NCI-H2227 (cell line): ENCODE measurements at regions not wholly inside any gene's neighbourhood (a gene's known extent, or its start where the extent isn't known, plus 50 kb on each side); places are given as distances from the start of the nearest gene placed in this dataset.

Experiments
- DNase-seq: peaks from one replicate; lab custom pipeline; 2025; ENCODE audit not compliant: unreplicated experiment; lab: John Stamatoyannopoulos, UW

DNA sequence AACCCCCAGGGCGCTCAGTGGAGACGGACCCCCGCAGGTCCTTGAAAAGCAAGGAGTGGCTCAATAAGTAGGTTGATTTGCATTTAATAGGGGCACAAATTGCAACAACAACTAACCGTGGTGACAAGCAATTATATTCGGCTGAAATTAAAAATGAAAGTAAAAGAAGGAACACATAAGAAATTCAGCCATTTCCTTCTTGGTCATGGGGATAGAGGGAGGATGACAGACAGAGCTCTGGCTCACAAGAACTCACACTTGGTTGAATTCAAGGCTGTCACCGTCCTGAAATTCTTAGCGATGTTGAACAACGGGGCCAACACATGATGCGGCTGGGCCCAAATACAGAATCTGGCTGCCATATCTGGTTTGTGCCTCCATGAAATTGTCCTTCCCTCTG, 129.0 kb downstream of the EDN3 start:
- DNase-seq, result no peak

DNA sequence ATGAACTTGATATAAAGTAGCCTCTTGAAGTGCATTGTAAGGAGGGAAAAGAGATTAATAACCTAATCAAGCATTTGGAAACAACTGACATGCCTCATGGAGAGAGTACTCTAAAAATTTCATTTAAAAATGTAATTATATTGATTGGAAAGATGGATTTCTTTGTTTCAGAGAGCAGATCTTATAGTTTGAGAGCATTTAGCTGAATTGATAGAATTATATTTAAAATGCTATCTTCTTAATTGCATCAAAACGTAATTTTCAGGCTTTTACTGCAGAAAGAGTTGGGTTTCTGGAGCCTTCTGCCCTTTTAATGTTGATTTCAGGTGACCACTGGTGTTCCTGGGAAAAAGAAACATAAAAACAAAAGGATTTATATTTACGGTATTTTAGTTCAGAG, 130.6 kb downstream of the EDN3 start:
- no peak for DNase-seq

DNA sequence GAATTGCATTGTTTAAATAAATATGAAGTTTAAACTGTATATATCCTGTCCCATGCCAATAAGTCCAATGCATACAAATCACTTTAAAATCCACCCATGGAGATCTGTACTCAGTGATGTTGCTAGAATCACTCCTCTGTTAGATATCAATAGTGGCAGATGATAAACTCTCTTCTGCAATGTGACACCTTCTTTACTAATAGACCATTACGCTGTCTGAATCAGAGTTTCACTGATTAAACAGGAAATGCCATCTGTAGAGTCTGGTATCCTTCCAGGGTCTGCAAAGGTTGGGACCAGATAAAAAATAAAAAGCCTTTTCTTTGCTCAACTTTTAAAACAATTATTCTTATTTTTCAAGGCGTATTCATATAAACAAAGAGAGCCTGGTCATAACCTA, 134.5 kb downstream of the EDN3 start:
- no peak for DNase-seq

DNA sequence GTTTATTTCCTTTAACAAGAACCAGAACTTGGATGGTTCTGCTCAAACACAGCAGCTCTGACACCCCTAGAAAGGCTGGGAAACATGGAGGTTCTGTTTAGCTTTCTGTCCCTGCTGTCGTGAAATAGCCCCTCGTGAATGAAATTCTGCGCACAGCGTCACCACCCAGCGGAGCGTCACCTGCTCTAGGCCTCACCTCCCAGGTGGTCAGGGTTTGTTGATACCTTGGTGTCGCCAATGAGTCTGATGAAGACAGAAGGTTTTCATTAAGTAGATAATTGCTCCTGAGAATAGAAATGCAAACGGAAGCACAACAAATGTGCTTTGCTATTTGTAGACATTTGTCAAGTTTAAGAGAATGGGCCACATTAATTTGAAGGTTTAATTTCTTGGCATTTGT, 135.1 kb downstream of the EDN3 start:
- no peak for DNase-seq

DNA sequence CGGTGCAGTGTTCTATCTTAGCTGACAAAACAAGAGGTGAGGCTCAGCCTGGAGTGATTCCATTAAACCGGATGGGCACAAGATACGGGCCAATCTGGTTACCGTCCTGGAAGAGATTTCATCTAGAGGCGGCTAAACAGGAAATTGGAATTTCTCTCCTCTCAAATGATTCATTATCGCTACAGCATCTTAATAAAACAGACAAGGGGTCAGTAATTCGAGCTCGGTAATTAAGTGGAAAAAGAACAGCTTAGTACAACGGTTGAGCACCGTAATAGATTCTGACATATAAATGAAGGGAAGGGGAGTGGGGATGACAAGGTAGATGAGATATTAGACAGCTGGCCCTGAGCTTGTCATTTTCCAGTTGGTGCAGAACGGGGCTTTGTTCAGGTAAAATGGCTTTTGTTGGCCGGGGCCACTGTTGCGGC, 137.2 kb downstream of the EDN3 start:
- DNase-seq, result no peak

DNA sequence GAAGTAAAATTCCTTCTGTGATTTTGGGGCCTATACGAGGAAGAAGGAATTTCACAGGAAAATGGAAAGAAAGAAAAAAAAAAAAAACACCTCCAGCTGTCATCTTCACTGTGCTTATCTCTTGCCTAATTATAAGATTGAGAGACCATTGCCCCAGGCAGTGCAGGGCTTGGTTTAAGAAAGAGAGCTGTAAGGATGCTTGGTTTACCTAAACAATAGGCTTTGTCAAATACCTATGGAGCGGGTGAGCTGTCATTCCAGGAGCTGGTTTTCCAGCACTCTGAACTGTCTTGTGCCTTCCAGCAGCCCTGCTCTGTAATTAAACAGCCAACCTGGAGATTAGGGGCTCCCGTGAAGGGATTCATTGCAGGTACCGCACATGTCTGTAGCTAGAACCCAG, 137.8 kb downstream of the EDN3 start:
- DNase-seq, result peak; percentile 16

DNA sequence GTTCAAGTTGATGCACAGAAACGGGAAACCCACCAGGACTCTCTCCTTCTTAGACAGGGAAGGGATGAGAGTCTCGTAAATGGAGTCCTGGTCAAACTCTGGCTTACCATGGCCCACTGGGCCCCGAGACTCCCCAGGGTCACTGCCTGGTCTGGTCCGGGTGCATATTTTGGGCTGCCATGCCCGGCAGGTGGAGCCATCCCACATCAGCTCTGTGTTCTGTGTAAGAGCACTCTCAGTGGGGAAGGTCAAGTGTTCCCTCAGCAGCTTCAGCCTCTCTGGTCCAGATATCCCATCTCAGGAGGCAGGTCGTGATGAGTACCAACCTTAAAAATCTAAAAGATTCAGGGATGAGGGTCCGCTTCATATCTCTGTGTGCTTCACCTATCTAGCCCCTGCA, 138.8 kb downstream of the EDN3 start:
- no peak for DNase-seq

DNA sequence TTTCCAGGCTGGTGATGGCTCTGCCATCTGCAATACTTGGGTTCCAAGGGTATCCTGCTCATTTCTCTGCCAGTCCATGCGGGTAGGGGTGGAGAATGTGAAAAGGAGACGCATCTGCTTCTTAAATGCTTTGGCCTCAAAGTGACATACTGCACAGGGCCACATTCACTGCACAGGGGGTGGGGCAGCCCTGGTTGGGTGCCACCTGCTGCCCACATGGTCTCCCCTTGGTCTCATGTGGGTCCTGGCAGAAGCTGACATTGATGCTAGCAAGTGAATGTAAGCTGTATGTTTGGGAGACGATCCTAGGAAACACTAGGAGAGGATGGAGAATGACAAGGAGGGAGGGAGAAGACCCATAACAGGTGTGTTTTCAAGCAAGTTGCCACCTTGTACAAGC, 140.9 kb downstream of the EDN3 start:
- DNase-seq, result no peak

DNA sequence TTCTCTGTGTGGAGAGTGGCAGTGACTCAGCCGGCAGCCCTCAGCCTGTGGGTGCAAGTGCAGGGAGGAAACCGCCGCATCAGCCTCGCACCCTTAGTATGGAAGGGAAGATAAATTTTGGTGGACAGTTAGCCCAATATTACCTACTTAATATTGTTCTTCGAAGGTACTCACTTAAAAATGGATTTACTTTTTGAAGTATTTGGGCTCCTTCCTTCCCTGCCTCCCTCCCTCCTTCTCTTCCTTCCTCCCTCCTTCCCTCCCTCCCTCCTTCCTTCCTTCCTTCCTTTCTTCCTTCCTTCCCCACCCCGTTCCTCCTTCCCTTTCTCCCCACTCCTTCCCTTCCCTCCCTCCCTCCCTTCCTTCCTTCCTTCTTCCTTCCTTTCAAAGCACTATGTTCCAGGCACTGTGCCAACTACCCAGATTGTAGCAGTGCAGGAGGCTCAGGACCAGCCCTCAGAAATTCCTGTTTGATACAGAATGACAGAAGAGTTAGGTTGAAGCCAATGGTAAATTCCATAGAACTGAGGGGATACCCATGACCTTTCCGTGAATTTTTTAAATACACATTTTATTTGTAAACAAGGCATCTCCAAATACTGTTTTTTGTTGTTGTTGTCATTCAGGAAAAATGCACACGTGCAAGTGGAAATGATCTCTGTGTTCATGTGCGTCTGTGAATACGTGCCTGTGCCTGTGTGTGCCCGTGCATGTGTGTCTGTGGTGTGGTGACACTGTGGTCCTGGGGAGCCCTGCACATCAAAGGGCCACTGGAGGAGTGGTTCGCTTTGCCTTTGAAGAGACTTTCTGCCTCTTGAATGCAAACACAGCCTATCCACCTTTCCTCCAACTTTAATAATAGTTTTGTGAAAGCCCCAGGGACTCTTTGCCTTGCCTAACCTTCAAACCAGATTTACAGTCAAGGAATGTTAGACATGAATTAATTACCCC, 141.7 kb downstream of the EDN3 start:
- DNase-seq, result peak; percentile 45

DNA sequence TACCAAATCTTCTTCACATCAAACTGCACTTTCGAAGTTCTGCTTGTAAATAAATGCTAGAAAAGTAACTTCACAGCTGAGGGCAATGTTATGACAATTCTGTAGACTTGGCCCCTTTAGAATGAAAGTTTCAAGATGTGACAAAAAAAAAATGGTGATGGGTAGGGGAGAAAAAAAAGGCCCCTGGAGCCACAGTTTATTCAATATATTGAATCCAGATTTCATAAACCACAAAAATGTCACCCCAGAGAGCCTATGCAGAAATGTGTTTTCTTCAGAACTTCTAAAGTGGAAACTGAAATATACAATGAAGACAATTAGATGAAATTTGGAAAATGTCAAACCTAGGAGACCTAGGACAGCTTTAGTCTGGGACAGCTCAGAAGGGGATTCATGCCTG, 143.1 kb downstream of the EDN3 start:
- DNase-seq, result no peak

DNA sequence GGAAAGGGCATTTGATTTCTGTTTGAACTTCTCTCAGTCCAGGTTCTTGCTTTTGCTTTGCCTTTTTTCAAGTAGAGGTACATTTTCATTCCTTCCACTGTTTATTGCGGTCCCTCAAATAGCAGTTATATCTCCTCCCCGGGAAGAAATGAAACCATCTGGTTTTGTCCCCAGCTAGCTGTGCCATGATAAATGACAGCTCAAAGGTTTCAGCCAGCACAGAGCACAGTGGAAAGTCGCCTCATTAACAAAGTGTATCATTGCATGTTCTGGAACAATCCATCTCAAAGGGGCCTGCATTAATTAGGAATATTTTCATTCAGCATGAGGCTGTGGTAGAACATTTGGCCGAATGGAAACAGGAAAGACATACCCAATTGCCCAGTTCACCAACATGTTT, 146.0 kb downstream of the EDN3 start:
- DNase-seq, result no peak

DNA sequence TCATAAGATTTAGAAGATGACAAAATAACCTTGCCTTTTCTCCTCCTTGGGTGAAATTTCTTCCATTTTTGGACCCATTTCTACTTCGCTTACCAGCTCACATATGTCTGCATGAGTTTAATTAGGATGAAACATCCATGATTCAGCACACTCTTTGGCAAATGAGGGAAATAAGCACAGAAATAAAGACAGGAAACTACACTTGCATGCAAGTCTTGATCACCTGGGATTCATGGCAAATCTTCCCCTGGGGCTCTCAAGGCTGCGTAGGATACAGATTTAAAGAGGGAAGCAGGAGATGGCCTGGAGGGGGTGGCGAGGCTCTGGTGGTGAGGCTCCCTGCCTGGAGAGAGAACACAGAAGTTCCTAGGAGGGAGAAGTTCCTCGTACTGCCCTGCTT, 147.8 kb downstream of the EDN3 start:
- DNase-seq, result no peak

DNA sequence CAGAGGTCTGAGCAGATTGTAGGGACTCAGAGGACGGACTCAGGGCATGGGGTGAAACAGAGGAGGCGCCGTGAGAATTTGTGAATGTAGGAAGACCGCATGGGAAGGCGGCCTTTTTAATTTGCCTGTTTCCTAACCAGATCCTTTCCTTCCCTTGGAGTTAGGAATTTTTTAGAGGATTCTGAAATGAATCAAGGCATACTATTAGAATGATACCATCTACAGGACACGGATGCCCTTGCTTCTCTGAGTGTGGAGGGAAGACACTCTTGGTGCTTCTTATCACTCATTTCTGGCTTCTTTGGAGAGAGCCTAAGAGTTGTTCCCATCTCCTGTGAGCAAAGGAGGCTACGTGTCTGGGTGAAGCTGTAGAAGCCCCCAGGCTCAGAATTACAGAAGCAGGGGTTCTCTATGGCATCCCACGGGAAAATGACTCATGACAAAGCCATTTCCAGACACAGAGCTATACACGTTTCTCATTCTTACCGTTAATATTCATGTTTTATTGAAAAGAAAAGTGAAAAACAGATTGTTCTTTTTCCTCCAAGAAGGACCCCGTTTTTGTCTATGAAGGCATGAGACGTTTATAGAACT, 148.5 kb downstream of the EDN3 start:
- no peak for DNase-seq

DNA sequence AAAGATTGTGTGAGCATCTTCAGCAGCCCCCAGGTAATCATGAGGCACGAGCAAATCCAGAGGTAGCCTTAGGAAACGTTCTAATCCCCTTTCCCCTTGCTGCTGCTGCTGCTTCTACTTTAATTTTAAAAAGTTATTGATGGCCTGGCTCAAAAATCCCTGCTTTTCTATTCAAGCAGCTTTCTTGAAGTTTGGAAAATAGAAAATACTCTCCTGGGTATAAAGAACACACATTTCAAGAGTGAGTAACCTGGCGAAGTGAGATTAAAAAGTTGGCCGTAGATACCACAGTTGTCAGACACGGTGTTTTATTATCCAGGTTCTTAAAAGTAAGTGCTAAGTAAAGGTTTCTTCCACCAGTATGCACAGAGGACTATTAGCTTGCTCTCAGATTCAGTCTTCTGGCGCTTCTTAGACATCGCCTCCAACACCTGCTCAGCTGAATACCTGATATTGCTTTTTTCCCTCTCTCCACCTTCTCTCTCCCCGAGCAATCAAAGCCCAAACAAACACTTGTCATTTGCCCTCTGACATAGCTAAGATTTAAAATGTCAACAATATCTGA, 150.7 kb downstream of the EDN3 start:
- DNase-seq, result no peak

DNA sequence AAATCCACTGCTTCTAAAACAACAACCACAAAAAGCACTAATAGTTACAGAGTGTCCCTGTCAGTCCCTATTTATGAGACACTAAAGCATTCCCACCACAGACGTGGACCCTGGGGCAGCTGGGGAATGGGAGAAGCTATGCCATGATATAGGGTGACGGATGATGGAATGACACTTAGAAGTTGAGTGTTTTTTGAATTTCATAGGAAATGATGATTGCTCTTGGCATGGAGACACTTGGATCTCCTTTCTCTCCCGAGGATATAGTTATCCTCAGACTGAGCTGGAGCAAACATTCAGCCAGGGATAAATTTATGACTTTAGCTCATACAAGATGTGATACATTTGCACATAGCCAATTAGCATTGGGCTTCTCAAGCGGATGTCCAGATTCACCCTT, 151.2 kb downstream of the EDN3 start:
- no peak for DNase-seq

DNA sequence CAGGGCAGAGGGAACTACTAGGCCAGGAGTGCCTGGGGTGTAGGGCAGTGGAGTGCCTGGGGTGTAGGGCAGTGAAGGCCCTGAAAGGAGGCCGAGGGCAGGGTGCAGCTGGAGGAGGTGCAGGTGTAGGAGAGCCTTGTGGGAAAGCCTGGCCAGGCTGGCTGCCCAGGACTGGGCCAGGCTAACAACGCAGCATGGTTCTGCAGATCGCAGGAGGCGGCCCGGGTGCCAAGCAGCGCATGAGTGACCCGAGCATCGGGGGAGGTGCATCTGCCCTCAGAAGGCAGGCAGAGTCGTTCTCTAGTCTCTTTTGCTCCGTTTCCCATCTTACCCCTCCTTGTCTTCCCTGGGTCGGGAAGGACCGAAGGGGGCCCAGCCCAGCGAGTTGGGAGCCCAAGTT, 151.5 kb upstream of the PHACTR3 start:
- no peak for DNase-seq

DNA sequence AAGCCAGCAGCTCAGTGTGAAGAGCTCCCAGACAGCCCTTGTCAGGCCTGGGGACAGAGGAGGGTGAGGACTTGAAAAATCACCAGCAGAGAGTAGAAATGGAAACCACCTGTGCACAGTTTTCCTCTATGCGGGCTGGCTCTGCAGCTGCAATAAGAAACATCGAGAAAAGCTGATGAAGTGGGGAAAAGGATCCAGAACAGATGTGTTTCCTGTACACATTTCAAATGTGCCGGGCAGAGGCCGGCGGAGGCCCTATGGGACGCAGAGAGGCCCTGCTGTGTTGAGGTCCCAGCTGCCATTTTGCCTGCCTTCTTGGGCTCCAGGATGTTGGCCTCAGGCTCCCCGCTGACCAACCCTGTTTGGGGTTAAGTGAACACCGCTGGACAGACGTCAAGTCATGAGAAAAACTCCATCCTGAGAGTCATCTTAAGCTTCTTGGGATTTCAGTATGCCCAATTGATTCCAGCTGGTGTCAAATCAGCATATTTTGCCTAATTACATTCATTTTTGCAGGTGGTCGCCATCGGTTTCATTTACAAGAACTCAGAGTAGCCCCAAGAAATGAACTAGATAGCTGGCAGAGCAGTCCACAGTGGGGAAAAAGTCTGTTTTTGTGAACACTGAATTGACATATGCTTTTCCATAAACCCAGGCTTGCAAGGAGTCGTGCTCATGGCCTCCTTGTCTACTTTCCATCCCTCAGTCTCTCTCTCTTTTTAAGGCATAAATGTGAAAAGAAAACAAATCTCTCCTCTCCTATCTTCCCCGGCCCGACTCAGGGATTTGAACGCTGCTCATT, 150.4 kb upstream of the PHACTR3 start:
- DNase-seq, result no peak

DNA sequence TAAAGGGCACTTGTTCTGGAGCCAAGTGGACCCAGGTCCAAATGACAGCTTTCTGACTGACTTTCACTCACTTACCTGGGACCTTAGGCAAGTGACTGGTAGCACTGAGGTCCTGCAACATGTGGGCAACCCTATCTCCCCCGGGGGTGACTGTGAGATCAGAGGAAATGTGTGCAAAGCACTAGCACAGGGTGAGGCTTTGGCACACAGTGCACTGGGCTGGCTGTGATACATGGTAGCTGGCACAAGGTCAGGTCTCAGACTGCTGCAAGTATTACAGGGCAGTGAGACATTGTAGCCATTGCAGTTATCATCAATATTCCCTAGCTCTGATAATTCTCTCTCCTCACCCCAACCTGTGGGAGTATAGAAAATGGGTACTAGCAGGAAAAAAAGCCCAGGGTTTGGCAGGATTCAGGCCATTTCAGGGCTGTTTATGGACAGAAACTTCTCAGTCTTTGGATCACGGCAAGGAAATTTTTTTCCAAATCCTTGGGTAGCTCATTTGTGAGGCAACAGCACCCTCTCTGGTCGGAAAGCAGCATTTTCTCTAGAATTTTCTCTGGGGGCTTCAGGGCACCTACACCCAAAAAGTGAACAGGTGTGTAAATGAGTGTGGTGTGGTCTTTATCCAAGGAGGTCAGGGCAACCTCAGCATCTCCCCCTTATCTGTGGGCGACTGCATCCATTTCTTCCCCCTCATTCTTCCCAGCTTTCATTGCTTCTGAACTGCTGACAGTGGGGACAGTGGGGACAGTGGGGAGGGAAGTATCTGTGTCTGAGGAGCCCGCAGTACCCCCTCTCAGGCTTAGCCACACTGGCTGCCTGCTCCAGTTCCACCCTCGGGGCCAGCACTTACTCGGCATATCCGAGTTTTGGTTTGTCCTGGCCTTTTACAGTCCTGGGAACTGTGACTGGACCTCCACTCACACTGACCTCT, 148.7 kb upstream of the PHACTR3 start:
- peak; percentile 59 for DNase-seq

DNA sequence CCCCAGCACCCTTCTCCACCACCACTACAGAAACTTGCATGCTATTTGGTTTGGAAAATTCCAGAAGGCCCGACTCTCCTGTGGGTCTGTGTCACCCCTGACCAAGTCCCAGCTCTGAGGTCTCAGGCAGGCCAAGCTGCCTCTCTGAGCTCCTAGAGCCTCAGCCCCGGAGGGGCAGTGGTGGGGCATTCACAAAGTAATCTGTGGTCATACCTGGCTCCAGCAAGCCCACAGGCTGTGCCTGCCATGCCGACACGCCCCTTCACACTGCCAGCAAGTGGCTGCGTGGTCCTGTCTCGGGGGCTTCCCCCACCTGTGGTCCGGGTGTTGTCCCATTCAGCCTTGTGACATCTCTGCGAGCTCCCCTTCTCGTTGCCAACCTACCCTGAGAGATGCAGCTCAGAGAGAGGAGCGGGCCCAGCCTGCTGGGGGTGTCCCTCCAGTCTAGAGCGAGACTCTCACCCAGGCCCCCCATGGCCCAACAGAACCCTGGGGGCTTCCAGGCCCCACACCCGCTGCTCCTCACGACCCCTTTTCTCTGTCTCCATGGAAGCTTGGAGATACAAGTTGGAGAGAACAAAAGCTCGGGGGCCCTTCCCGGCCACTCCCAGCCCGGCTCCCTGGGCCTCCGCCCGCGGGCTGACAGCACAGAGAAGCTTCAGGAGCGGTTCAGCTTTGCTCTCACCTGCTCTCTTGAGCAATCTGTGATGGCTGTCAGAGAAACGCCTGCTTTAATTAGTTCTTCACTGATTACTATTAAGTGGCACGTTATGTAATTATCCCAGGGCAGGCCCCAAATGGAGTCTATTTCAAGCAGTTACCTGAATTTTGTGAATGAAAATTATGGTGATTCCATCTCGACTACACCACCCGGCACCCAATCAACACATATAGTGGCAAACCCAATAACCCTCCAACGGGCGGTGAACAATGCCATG, 147.7 kb upstream of the PHACTR3 start:
- no peak for DNase-seq
